Mesothelial cell of epicardium (in vitro differentiated cells): ENCODE measurements at regions not wholly inside any gene's neighbourhood (a gene's known extent, or its start where the extent isn't known, plus 50 kb on each side); places are given as distances from the start of the nearest gene placed in this dataset.

ENCODE experiments used
- DNase-seq, 2 experiments: peaks; one replicate each; pipeline ENCODE4 v3.0.0; 2021; ENCODE audit warnings: low spot score in 2 of 2; ENCODE audit not compliant: unreplicated experiment in 2 of 2
- H3K27ac Mint-ChIP-seq: 2 replicates; pipeline ENCODE4 v1.8.0; 2021; ENCODE audit warnings: mixed read lengths
- H3K27me3 Mint-ChIP-seq: 2 replicates; pipeline ENCODE4 v1.8.0; 2021; ENCODE audit warnings: low read depth, mixed read lengths
- H3K36me3 Mint-ChIP-seq: 2 replicates; pipeline ENCODE4 v1.8.0; 2021; ENCODE audit warnings: mixed read lengths
- H3K4me1 Mint-ChIP-seq: 2 replicates; pipeline ENCODE4 v1.8.0; 2021; ENCODE audit warnings: mixed read lengths
- H3K4me3 Mint-ChIP-seq: 2 replicates; pipeline ENCODE4 v1.8.0; 2021; ENCODE audit warnings: mild to moderate bottlenecking, moderate library complexity, mixed read lengths
- H3K9me3 Mint-ChIP-seq: 2 replicates; pipeline ENCODE4 v1.8.0; 2021; ENCODE audit warnings: mixed read lengths
- CTCF ChIP-seq: fragments of 200-600 bp; sonication (generic); IDR thresholded peaks from one replicate; pipeline ENCODE4 v1.5.0; 2021; ENCODE audit warnings: antibody characterized with exemption; ENCODE audit not compliant: unreplicated experiment

- no peak for TF ChIP-seq CTCF
- no peaks in the 10 kb centered on the region for H3K9me3 Mint-ChIP-seq
Measured at GRCh38 chr1:118252624-118253023, 67.6 kb upstream of the SPAG17 start.

GRCh38 chr1:118250232-118250631, 65.2 kb upstream of the SPAG17 start:
- Mint-ChIP-seq H3K27ac (no peak overlapping the region), H3K9me3 (no peaks in the 10 kb centered on the region), H3K36me3 (no peaks in the 10 kb centered on the region)

More at GRCh38 chr1:118252624-118253023, 67.6 kb upstream of the SPAG17 start:
- Mint-ChIP-seq H3K36me3 (no peaks in the 10 kb centered on the region), H3K4me1 (peaks cover 10% of the 10 kb centered on the region), H3K27ac (no peak overlapping the region), H3K27me3 (no peaks in the 10 kb centered on the region), H3K4me3 (no peak overlapping the region)
- DNase-seq = no peak

GRCh38 chr1:118249641-118250040, 64.6 kb upstream of the SPAG17 start:
- no peak for DNase-seq
- H3K4me1 Mint-ChIP-seq = peaks cover 16% of the 10 kb centered on the region
- H3K9me3 Mint-ChIP-seq = no peaks in the 10 kb centered on the region
- H3K36me3 Mint-ChIP-seq = no peaks in the 10 kb centered on the region
- no peak for TF ChIP-seq CTCF
- H3K27ac Mint-ChIP-seq = no peak overlapping the region
- no peak overlapping the region for H3K4me3 Mint-ChIP-seq
- no peaks in the 10 kb centered on the region for H3K27me3 Mint-ChIP-seq

More at GRCh38 chr1:118250232-118250631, 65.2 kb upstream of the SPAG17 start:
- DNase-seq = no peak
- Mint-ChIP-seq H3K4me1 (peaks cover 12% of the 10 kb centered on the region), H3K4me3 (no peak overlapping the region), H3K27me3 (no peaks in the 10 kb centered on the region)
- TF ChIP-seq CTCF = no peak

GRCh38 chr1:118247593-118247992, 62.6 kb upstream of the SPAG17 start:
- no peak overlapping the region for H3K27ac Mint-ChIP-seq
- H3K4me3 Mint-ChIP-seq = no peak overlapping the region
- no peak for TF ChIP-seq CTCF
- DNase-seq = no peak
- H3K27me3 Mint-ChIP-seq = no peaks in the 10 kb centered on the region
- peaks cover 15% of the 10 kb centered on the region for H3K4me1 Mint-ChIP-seq
- no peaks in the 10 kb centered on the region for H3K9me3 Mint-ChIP-seq
- no peaks in the 10 kb centered on the region for H3K36me3 Mint-ChIP-seq

GRCh38 chr1:118246646-118247045, 61.6 kb upstream of the SPAG17 start:
- Mint-ChIP-seq H3K36me3 (no peaks in the 10 kb centered on the region), H3K4me3 (no peak overlapping the region), H3K27ac (no peak overlapping the region), H3K27me3 (no peaks in the 10 kb centered on the region), H3K9me3 (no peaks in the 10 kb centered on the region), H3K4me1 (peaks cover 15% of the 10 kb centered on the region)
- no peak for TF ChIP-seq CTCF
- no peak for DNase-seq

- H3K4me3 Mint-ChIP-seq = no peak overlapping the region
- no peak for TF ChIP-seq CTCF
- no peak overlapping the region for H3K27ac Mint-ChIP-seq
- H3K36me3 Mint-ChIP-seq = no peaks in the 10 kb centered on the region
- H3K27me3 Mint-ChIP-seq = no peaks in the 10 kb centered on the region
- DNase-seq = no peak
- peaks cover 15% of the 10 kb centered on the region for H3K4me1 Mint-ChIP-seq
- H3K9me3 Mint-ChIP-seq = peaks cover 12% of the 10 kb centered on the region
Measured at GRCh38 chr1:118244194-118244593, 59.2 kb upstream of the SPAG17 start.
